WTC11 (cell line): ENCODE measurements at regions not wholly inside any gene's neighbourhood (a gene's known extent, or its start where the extent isn't known, plus 50 kb on each side); places are given as distances from the start of the nearest gene placed in this dataset.

Experiments used
- ATAC-seq: fragments of 200-7000 bp; cut with Tn5 transposase; 2 replicates; pipeline ENCODE4 v1.10.0; 2021; ENCODE audit warnings: mild to moderate bottlenecking, moderate library complexity
- CTCF ChIA-PET: fragments of 300-600 bp; sonication (Branson Sonifier 250); formaldehyde crosslinking; loops from one replicate; lab custom pipeline; 2021; ENCODE audit warnings: antibody characterized with exemption; lab: Charles Lee
- POLR2A ChIA-PET: fragments of 350-600 bp; sonication (Branson Sonifier 250); formaldehyde crosslinking; loops from one replicate; lab custom pipeline; 2021; ENCODE audit warnings: antibody characterized with exemption; lab: Charles Lee
- DNase-seq: peaks from one replicate; pipeline ENCODE4 v3.0.0; 2021; ENCODE audit warnings: low spot score
- H3K27ac Mint-ChIP-seq: 2 replicates; pipeline ENCODE4 v1.8.0; 2021; ENCODE audit warnings: mixed read lengths
- H3K27me3 Mint-ChIP-seq: 2 replicates; pipeline ENCODE4 v1.8.0; 2021; ENCODE audit warnings: low read depth, mild to moderate bottlenecking, moderate library complexity, mixed read lengths
- H3K36me3 Mint-ChIP-seq: 2 replicates; pipeline ENCODE4 v1.8.0; 2021; ENCODE audit warnings: mixed read lengths
- H3K4me1 Mint-ChIP-seq: 2 replicates; pipeline ENCODE4 v1.8.0; 2022; ENCODE audit warnings: mixed read lengths
- H3K4me3 Mint-ChIP-seq: 2 replicates; pipeline ENCODE4 v1.8.0; 2021; ENCODE audit warnings: mild to moderate bottlenecking, moderate library complexity, mixed read lengths
- H3K9me3 Mint-ChIP-seq: 2 replicates; pipeline ENCODE4 v1.8.0; 2021; ENCODE audit warnings: mixed read lengths
- CREM ChIP-seq: sonication (generic); formaldehyde crosslinking; IDR thresholded peaks from 2 replicates; pipeline ENCODE4 v1.8.1; 2022; ENCODE audit warnings: mild to moderate bottlenecking, missing genetic modification reagents, moderate library complexity
- EMX1 ChIP-seq: fragments of 250-450 bp; sonication (Bioruptor Pico); IDR thresholded peaks from 2 replicates; pipeline ENCODE4 v1.8.0; 2021; ENCODE audit warnings: mild to moderate bottlenecking
- ERG ChIP-seq: fragments of 250-450 bp; sonication (Bioruptor Pico); IDR thresholded peaks from 2 replicates; pipeline ENCODE4 v1.8.0; 2021; ENCODE audit warnings: mild to moderate bottlenecking
- ESRRA ChIP-seq: sonication (generic); formaldehyde crosslinking; IDR thresholded peaks from 2 replicates; pipeline ENCODE4 v1.8.1; 2022; ENCODE audit warnings: mild to moderate bottlenecking, missing genetic modification reagents, borderline replicate concordance
- GABPB1 ChIP-seq: sonication (generic); formaldehyde crosslinking; IDR thresholded peaks from 2 replicates; pipeline ENCODE4 v1.8.1; 2023; ENCODE audit warnings: mild to moderate bottlenecking, missing genetic modification reagents
- HMGXB4 ChIP-seq: sonication (generic); formaldehyde crosslinking; IDR thresholded peaks from 2 replicates; pipeline ENCODE4 v1.8.1; 2023; ENCODE audit warnings: mild to moderate bottlenecking, moderate library complexity, missing genetic modification reagents
- IRF1 ChIP-seq: sonication (generic); formaldehyde crosslinking; IDR thresholded peaks from 2 replicates; pipeline ENCODE4 v1.8.0; 2023; ENCODE audit warnings: missing genetic modification reagents
- JAZF1 ChIP-seq: fragments of 250-450 bp; sonication (Bioruptor Pico); IDR thresholded peaks from 2 replicates; pipeline ENCODE4 v1.9.0; 2021; ENCODE audit warnings: moderate library complexity, mild to moderate bottlenecking, inconsistent platforms
- NFATC4 ChIP-seq: fragments of 250-450 bp; sonication (Bioruptor Pico); IDR thresholded peaks from 2 replicates; pipeline ENCODE4 v1.9.0; 2021; ENCODE audit warnings: mild to moderate bottlenecking
- NR2C2 ChIP-seq: sonication (generic); formaldehyde crosslinking; IDR thresholded peaks from 2 replicates; pipeline ENCODE4 v1.8.0; 2022; ENCODE audit warnings: mild to moderate bottlenecking, missing genetic modification reagents
- NR3C1 ChIP-seq: sonication (generic); formaldehyde crosslinking; conservative IDR thresholded peaks from 2 replicates; pipeline ENCODE4 v1.8.1; 2023; ENCODE audit warnings: low read depth, mild to moderate bottlenecking, missing genetic modification reagents
- PRRX2 ChIP-seq: fragments of 250-450 bp; sonication (Bioruptor Pico); IDR thresholded peaks from 2 replicates; pipeline ENCODE4 v1.8.0; 2021; ENCODE audit warnings: mild to moderate bottlenecking
- SP1 ChIP-seq: sonication (generic); formaldehyde crosslinking; conservative IDR thresholded peaks from 2 replicates; pipeline ENCODE4 v1.8.1; 2022; ENCODE audit warnings: missing genetic modification reagents
- TEAD4 ChIP-seq: sonication (generic); formaldehyde crosslinking; IDR thresholded peaks from 2 replicates; pipeline ENCODE4 v1.8.0; 2022; ENCODE audit warnings: mild to moderate bottlenecking, missing genetic modification reagents
- ZBTB21 ChIP-seq: sonication (generic); formaldehyde crosslinking; IDR thresholded peaks from 2 replicates; pipeline ENCODE4 v1.8.1; 2023; ENCODE audit warnings: mild to moderate bottlenecking, missing genetic modification reagents, borderline replicate concordance
- ZNF138 ChIP-seq: sonication (generic); formaldehyde crosslinking; conservative IDR thresholded peaks from 2 replicates; pipeline ENCODE4 v1.8.1; 2022; ENCODE audit warnings: mild to moderate bottlenecking, moderate library complexity, missing genetic modification reagents
- ZNF232 ChIP-seq: sonication (generic); formaldehyde crosslinking; IDR thresholded peaks from 2 replicates; pipeline ENCODE4 v1.8.0; 2022; ENCODE audit warnings: mild to moderate bottlenecking, missing genetic modification reagents
- ZNF263 ChIP-seq: sonication (generic); formaldehyde crosslinking; IDR thresholded peaks from 2 replicates; pipeline ENCODE4 v1.8.1; 2022; ENCODE audit warnings: low read depth, mild to moderate bottlenecking, moderate library complexity, missing genetic modification reagents
- ZNF423 ChIP-seq: fragments of 250-450 bp; sonication (Bioruptor Pico); IDR thresholded peaks from 2 replicates; pipeline ENCODE4 v2.1.2; 2022; ENCODE audit warnings: mild to moderate bottlenecking, moderate library complexity
- ZNF671 ChIP-seq: fragments of 250-450 bp; sonication (Bioruptor Pico); IDR thresholded peaks from 2 replicates; pipeline ENCODE4 v1.8.0; 2021; ENCODE audit warnings: mild to moderate bottlenecking
- TF ChIP-seq, protein P1 (sequence below): sonication (generic); formaldehyde crosslinking; IDR thresholded peaks from 2 replicates; pipeline ENCODE4 v1.8.0; 2022; ENCODE audit warnings: missing genetic modification reagents
- TF ChIP-seq, protein P2 (sequence below): fragments of 200-600 bp; IDR thresholded peaks from 2 replicates; pipeline ENCODE4 v1.8.0; 2022; ENCODE audit warnings: antibody characterized with exemption

DNA sequence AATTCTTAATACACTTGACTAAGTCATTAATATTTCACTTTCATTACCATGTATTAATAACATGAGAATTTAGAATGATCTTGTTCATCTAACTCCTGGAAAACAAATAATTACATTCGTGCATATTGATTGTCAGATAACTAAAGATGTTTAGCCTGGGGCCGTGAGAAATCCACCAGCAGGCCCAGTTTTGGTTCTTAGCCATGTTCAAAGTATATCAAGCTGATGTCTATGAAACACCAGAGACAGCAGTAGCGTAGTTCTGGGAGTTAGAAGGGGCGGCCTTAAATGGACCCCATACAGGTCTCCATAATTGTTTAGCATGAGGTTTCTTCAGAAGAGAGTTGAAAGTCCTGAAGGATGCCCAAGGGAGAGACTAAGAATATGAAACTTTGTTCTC is 103.6 kb upstream of the DPH6 start (continued):
- TF ChIP-seq ZNF138 (CRISPR knock-in tag) (no peak), CREM (CRISPR knock-in tag) (no peak), EMX1 (CRISPR knock-in tag) (no peak), ZNF423 (no peak), ERG (CRISPR knock-in tag) (no peak)

DNA sequence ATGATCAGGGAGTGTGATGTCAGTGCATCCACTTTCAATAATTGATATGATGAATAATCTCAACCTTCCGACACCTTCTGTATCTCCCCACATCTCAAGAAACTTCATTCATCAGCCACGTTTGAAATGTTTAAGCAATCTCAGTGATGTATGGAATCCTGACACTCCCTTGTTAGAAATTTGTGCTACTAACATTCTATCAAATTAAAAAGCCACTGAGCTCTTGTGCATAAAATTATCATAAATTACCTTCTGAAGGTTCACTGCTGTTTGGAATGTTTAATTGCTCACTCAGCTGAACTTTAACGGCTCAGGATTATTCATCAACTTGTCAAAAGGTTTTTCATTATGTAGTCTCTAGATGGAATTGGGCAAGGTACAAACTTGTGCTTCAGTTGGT is 108.4 kb upstream of the DPH6 start:
- no peak for DNase-seq
- POLR2A ChIA-PET, result no interaction called here
- Mint-ChIP-seq H3K4me3 (no peak overlapping the region), H3K36me3 (peaks cover 9% of the 10 kb centered on the region), H3K4me1 (peaks cover 9% of the 10 kb centered on the region), H3K9me3 (peaks cover 19% of the 10 kb centered on the region), H3K27ac (no peak overlapping the region), H3K27me3 (no peaks in the 10 kb centered on the region)
- TF ChIP-seq ZNF232 (CRISPR knock-in tag), result no peak
- CTCF ChIA-PET, result no interaction called here
- no peak for ATAC-seq

GRCh38 chr15:35657679-35658311 is 111.8 kb upstream of the DPH6 start:
- Mint-ChIP-seq H3K4me3 (no peak overlapping the region), H3K27me3 (no peaks in the 10 kb centered on the region), H3K4me1 (no peaks in the 10 kb centered on the region), H3K9me3 (peaks cover 13% of the 10 kb centered on the region), H3K36me3 (peaks cover 9% of the 10 kb centered on the region), H3K27ac (no peak overlapping the region)
- no peak for DNase-seq
- ChIA-PET POLR2A (interaction anchor here (0.7 kb wide), 1 partner anchor 840 kb away, joined by 6 read pairs; no protein-coding TSS in a partner anchor), CTCF (no interaction called here)
- no peak for ATAC-seq
- TF ChIP-seq JAZF1 (CRISPR knock-in tag), result no peak
- TF ChIP-seq ZNF671 (CRISPR knock-in tag), result no peak
- TF ChIP-seq NR3C1 (CRISPR knock-in tag), result no peak
- no peak for TF ChIP-seq ZBTB21 (CRISPR knock-in tag)
- no peak for TF ChIP-seq SP1 (CRISPR knock-in tag)
- no peak for TF ChIP-seq NFATC4
- TF ChIP-seq ZNF263 (CRISPR knock-in tag), result no peak
- TF ChIP-seq PRRX2, result no peak
- TF ChIP-seq IRF1 (CRISPR knock-in tag), result no peak
- TF ChIP-seq, protein P1, sequence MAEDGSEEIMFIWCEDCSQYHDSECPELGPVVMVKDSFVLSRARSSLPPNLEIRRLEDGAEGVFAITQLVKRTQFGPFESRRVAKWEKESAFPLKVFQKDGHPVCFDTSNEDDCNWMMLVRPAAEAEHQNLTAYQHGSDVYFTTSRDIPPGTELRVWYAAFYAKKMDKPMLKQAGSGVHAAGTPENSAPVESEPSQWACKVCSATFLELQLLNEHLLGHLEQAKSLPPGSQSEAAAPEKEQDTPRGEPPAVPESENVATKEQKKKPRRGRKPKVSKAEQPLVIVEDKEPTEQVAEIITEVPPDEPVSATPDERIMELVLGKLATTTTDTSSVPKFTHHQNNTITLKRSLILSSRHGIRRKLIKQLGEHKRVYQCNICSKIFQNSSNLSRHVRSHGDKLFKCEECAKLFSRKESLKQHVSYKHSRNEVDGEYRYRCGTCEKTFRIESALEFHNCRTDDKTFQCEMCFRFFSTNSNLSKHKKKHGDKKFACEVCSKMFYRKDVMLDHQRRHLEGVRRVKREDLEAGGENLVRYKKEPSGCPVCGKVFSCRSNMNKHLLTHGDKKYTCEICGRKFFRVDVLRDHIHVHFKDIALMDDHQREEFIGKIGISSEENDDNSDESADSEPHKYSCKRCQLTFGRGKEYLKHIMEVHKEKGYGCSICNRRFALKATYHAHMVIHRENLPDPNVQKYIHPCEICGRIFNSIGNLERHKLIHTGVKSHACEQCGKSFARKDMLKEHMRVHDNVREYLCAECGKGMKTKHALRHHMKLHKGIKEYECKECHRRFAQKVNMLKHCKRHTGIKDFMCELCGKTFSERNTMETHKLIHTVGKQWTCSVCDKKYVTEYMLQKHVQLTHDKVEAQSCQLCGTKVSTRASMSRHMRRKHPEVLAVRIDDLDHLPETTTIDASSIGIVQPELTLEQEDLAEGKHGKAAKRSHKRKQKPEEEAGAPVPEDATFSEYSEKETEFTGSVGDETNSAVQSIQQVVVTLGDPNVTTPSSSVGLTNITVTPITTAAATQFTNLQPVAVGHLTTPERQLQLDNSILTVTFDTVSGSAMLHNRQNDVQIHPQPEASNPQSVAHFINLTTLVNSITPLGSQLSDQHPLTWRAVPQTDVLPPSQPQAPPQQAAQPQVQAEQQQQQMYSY (CRISPR knock-in tag), result no peak
- TF ChIP-seq TEAD4, result no peak
- TF ChIP-seq, protein P2, sequence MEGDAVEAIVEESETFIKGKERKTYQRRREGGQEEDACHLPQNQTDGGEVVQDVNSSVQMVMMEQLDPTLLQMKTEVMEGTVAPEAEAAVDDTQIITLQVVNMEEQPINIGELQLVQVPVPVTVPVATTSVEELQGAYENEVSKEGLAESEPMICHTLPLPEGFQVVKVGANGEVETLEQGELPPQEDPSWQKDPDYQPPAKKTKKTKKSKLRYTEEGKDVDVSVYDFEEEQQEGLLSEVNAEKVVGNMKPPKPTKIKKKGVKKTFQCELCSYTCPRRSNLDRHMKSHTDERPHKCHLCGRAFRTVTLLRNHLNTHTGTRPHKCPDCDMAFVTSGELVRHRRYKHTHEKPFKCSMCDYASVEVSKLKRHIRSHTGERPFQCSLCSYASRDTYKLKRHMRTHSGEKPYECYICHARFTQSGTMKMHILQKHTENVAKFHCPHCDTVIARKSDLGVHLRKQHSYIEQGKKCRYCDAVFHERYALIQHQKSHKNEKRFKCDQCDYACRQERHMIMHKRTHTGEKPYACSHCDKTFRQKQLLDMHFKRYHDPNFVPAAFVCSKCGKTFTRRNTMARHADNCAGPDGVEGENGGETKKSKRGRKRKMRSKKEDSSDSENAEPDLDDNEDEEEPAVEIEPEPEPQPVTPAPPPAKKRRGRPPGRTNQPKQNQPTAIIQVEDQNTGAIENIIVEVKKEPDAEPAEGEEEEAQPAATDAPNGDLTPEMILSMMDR, result no peak
- no peak for TF ChIP-seq EMX1 (CRISPR knock-in tag)
- no peak for TF ChIP-seq GABPB1 (CRISPR knock-in tag)
- TF ChIP-seq NR2C2 (CRISPR knock-in tag), result no peak
- no peak for TF ChIP-seq ESRRA (CRISPR knock-in tag)
- TF ChIP-seq HMGXB4 (CRISPR knock-in tag), result no peak
